WI38 (cell line): ENCODE measurements at regions not wholly inside any gene's neighbourhood (a gene's known extent, or its start where the extent isn't known, plus 50 kb on each side); places are given as distances from the start of the nearest gene placed in this dataset.

ENCODE experiments used
- H3K4me3 ChIP-seq: 2 replicates; pipeline ENCODE4 v1.5.1; 2011; ENCODE audit warnings: low read depth, mild to moderate bottlenecking, control low read depth, low read length
- CTCF ChIP-seq: IDR thresholded peaks from 2 replicates; pipeline ENCODE4 v1.5.1; 2012; ENCODE audit warnings: low read depth, mild to moderate bottlenecking, control low read depth, low read length

GRCh38 chr9:110114859-110115201, 93.1 kb downstream of the C9orf152 start:
- no peak overlapping the region for H3K4me3 ChIP-seq
- TF ChIP-seq CTCF = no peak

- TF ChIP-seq CTCF = no peak
- H3K4me3 ChIP-seq = no peak overlapping the region
Observed at GRCh38 chr9:110115341-110115820, 92.6 kb downstream of the C9orf152 start.

- no peak for TF ChIP-seq CTCF
- no peak overlapping the region for H3K4me3 ChIP-seq
Observed at GRCh38 chr9:110115826-110116542, 92.0 kb downstream of the C9orf152 start.

DNA sequence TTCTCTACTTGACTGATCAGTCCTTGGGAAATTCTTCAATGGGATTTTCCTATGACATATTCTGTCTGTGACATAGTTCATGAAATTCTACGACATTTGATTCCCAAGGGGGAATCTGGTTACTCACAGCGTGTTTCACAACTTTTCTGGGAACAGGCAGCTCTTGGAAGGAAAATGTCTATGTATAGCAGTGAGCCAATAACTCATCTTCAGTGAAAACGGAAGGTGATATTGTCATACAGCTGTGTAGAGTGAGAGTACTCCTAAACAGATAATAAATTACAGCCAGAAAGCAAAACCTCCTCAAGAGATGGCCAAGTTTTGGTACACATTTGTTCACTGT, 91.4 kb downstream of the C9orf152 start:
- no peak overlapping the region for H3K4me3 ChIP-seq
- no peak for TF ChIP-seq CTCF

DNA sequence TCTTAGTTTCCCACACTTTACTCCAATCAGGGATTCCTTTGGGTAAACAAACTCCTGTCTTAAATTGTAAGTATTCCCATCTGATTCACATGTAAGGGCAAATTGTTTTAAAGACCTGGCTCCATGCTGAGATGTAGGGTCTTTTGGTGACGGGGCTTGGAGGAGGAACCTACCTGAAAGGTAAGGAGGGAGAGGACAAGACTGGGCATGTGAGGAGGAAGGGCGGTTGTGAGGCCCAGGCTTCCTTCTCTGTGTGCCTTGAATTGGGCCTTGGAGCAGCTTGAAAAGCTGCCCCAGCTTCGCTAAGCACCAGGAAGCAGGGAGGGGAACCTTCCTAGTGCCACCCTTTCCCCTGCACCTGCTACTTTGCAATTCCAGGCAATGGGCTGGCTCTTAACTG, 86.8 kb downstream of the C9orf152 start:
- H3K4me3 ChIP-seq = no peak overlapping the region
- no peak for TF ChIP-seq CTCF

- no peak for TF ChIP-seq CTCF
- H3K4me3 ChIP-seq = no peak overlapping the region
Observed at GRCh38 chr9:110123341-110124095, 84.4 kb downstream of the C9orf152 start.

DNA sequence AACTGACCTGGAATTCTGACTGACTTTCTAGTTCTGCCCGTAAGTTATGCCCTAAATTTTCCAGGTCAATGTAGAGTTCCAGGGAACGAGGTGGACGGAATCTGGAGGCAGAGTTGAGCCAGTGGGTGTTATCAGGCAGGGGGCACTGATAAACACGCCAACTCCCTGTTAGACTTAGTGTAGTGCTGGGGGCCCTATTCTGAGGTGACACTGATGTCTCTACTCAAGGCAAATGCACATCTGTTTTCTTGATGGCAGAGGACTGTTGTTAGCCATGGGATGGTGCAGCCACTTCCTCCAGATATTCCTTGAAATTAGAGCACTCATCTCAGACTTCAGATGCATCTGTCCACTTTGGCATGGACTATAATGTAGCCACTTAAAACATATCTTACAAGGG, 83.5 kb downstream of the C9orf152 start:
- H3K4me3 ChIP-seq = no peak overlapping the region
- no peak for TF ChIP-seq CTCF
